ENCODE measurements at regions not wholly inside any gene's neighbourhood (a gene's known extent, or its start where the extent isn't known, plus 50 kb on each side); places are given as distances from the start of the nearest gene placed in this dataset.

DNA sequence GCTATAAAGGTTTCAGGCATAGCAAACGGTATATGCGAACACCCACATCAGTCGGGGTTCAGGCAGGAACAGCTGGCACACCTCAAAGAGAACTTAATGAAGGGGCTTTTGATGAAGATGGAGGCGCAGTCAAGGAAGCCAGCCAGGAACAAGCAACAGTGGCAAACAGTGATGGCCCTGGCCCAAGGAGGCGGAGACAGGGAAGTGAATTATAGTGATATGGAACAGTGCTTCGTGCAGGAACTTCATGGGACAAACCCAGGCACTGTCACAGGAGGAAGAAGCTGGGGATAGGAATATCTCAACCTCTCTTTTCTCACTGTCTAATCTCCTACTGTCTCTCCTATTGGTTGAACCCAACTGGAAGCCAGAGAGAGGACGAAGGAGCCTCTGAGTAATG, 328.3 kb downstream of the AACS start:
- no peak for DNase-seq
- intact Hi-C loops (cut with micrococcal nuclease): no loop called here
- no peak for ATAC-seq

DNA sequence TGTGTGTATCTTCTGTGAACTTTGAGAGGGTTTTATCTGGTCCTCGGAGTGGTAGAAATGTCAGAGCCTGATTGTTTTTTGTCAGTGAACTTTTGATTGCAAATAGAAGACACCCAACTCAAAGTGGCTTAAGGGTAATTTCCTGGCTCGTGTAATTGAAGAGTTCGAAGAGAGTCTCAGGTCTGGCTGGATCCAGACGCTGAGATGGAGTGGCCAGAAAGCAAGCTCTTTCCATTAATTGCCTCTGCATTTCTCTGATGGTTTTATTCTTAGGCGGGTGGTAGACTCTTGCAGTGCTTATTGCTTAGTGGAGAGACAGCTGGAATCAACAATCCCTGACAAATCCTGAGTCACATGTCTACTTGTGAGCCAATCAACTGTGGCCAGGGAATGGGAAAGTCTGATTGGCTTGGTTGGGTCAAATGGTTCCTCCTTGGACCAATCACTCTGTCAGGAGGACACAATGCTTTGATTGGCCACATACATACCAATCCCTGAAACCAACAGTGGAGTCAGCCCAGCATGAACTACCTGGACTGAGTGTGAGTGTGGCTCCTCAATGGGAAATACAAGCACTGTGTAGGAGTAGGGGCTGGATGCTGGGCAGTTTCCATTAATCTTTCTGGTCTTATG, 330.5 kb downstream of the AACS start:
- ATAC-seq: no peak
- DNase-seq: no peak
- intact Hi-C loops (cut with micrococcal nuclease): no loop called here

DNA sequence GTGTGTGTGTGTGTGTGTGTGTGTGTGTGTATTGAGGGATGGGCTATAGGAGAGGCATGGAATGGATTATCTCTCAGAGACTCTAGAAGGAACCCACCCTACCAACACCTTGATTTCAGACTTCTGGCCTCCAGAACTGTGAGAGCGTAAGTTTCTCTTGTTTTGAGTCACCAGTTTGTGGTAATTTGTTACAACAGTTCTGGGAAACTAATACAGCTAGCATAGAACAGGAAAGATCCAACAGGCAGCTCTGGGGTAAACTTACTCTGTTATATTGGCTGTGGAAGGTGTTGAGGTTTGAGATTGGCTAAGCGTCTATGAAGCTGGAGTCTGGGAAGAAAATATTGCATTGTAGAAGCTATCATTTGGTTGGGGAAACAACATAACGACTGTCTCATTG, 334.3 kb downstream of the AACS start:
- intact Hi-C loops (cut with micrococcal nuclease): no loop called here
- DNase-seq (no peak), ATAC-seq (no peak)

DNA sequence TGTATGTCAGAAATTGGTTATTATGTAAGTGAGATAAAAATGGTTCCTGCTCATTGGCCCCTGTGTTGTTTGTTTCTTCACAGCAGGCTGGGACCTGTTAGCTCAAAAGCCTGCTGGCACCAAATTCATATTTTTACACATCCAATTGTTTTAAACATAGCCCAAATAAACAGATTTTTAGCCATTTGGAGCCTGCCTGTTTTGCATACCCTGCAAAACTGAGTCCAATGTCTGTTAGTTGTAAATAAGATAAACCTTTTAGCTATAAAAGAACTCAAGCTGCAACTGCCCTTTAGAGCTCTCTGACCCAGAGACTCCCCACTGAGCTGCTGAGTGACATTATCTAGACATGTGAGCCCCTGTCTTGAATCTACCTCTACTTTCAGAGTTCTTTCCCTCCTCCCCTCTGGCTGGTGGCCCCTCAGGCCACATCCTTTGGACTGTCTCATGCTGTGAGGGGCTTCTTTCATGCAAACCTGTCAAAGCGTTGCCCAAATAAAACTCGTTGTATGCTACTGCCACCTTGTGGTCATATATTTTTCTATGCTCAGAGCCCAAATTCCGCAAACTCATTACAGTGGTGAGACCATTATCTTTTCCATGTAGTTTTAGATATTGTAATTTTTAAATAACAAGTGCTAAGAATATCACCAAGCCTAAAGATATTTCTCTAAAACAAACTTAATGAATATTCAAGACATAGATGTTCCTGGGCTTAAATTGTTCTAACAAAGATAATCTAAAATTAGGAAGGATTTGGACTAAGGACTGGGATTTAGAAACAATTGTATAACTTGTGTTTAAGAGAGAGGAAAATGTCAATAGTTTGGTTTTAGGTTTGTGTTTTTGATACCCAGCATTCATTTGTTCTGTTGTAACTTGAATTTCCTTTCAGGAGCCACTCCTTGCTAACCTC, 337.9 kb downstream of the AACS start:
- ATAC-seq: no peak

DNA sequence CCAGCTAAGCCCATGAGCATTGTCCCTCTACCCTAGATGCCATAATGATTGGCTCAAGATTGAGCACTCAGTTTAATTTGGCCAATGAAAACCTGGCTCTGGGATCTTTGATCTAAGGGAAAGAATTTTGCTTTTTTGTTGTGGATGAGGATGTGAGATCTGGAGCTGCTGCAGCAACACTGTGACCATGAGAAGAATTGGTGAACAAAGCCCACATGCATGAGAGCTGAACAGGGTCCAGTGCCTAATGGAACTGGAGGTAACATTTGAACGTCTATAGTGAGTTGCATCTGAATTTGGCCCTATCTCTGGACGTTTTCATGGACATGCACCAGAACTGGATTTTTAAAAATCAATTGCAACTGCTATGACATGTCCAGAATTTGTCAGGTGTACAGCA, 338.6 kb downstream of the AACS start:
- DNase-seq: no peak
- intact Hi-C loops (cut with micrococcal nuclease): loop anchor here (10.0 kb wide), 1 partner anchor 69 kb away; no protein-coding TSS in a partner anchor
- ATAC-seq: no peak

More for the DNA sequence above, 337.9 kb downstream of the AACS start:
- no peak for DNase-seq
- intact Hi-C loops (cut with micrococcal nuclease): loop anchor here (10.0 kb wide), 1 partner anchor 68 kb away; no protein-coding TSS in a partner anchor

DNA sequence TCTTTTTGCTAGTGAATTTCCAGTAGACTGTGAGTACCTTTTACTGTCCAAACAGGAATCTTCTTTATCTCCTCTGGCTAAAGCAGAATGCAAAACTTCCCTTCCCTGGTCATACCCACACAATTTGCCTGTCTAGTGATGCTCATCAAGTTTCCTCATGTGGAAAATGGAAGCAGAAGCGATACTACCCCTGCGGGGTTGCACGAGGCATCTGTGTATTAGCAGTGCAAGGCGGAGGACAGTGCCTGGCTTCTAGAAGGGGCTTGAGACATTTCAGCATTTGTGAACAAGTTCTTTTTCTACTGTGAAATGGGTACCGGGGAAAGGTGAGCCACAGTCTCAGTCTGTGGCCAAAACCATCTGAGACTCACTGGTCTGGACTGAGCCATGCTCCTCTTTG, 340.9 kb downstream of the AACS start:
- intact Hi-C loops (cut with micrococcal nuclease): loop anchor here (10.0 kb wide), 1 partner anchor 71 kb away; no protein-coding TSS in a partner anchor
- no peak for DNase-seq
- no peak for ATAC-seq

DNA sequence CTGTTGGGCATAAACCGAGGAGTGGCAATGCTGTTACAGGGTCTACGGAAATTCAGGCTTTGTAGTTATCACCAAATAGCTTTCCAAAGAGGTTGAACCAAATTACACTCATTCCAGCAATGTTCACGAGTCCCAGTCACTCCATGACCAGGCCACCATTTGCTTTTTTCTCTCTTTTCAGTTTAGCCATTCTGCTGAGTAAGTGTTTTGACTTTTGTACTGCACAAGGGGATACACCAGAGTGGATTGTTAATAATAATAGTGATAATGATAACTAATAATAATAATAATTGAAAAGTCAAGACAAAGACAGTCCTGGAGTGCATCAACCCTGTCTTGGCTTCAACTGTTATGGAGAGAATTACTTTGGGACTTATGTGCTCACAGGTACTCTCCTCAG, 343.5 kb downstream of the AACS start:
- ATAC-seq (no peak), DNase-seq (no peak)
- intact Hi-C loops (cut with micrococcal nuclease): loop anchor here (10.0 kb wide), 1 partner anchor 74 kb away; no protein-coding TSS in a partner anchor

DNA sequence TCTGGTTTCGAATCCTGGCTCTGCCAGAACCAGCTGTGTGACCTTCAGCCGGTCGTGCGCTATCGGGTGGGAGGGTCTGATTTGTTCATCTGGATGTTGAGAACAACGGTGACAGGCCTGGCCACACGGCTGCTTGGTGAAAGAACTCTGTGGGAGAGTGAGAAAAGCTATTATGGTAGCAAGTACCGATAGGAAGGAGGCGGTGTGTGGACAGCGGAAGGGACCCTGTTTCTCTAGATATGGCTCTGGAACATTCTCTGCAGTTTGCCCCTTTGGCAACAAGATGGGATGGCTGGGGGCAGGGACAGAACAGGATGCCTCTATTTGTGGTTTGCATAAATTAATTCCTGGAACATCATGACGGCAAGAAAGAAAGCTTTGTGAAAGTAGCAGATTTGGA, 347.3 kb downstream of the AACS start:
- intact Hi-C loops (cut with micrococcal nuclease): no loop called here
- ATAC-seq: no peak
- no peak for DNase-seq

DNA sequence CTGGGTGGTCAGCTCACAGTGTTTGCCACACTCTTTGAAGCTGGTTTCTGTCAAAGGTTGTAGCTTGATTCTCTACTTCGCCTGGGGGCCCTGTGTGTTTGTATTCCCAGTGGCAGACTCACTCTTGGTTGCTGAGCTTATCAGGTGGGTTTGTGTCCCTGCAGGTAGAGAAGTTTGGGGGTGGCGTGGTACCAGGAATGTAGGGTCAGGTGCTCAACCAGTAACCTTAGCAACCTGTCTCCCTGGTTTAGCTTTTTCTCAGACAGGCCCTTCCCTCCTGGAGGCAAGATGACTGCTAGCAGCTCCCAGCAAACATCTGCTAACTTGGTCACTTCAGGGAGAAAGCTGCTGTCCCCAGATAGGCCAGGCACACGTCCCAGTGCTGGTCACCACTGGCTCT, 352.2 kb downstream of the AACS start:
- intact Hi-C loops (cut with micrococcal nuclease): no loop called here
- no peak for ATAC-seq
- no peak for DNase-seq

DNA sequence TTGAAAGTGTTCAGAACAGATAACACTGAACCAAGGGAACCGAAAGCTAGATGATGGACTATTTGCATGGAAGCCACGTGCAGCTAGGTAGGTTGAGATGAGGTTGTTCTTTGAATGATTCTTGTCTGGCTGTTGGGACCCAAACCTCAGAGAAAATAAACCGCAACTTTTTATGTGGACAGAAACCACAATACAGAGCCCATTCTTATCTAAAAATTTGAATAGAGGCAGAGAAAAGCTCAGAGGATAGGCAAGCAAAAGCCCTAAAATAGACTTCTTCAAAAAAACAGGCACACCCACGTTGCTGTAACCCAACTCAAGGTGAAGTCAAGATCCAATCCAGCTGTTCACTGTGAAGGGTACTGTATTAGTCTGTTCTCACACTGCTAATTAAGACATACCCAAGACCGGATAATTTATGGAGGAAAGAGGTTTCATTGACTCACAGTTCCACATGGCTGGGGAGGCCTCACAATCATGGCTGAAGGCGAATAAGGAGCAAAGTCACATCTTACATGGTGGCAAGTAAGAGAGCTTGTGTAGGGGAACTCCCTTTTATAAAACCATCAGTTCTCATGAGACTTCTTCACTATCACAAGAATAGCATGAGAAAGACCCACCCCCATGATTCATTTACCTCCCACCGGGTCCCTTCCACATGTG, 353.8 kb downstream of the AACS start:
- intact Hi-C loops (cut with micrococcal nuclease): no loop called here
- no peak for DNase-seq
- ATAC-seq: no peak

DNA sequence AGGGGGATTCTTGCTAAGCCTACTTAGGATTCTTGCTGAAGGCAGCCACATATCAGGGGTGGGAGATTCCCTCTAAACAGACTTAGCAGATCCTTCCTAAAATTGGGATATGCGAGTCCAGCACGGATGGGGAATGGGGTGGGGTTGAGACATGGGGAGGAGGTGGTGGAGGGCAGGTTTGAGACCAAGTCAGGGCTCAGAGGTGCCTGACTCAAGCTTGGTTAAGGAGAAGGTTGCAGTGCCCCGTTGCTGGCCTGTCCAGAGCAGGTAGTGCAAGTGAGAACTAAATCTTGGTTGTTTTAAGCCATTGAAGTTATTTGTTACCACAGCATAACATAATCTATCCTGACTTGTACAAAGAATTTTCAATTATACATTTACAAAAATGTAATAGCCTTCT, 359.7 kb downstream of the AACS start:
- ATAC-seq (no peak), DNase-seq (no peak)
- intact Hi-C loops (cut with micrococcal nuclease): no loop called here

DNA sequence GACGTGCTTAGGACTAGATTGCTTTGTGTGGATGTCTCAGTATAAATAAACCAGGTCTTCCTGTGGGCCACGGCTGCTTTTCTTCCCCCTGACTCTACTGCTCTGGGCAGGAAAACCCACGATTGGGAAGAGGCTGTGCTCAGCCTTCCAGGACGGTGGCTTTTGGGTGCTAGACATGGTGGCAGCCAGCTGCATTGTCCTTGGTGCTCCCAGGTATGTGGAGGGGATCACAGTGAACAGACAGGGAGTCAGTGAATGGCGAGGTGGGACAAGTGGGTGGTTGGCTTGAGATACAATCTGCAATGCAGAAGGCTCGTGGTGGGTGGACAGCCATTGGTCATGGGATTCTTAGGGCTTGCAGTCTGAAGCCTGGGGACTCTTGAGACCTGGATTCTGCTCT, 366.3 kb downstream of the AACS start:
- DNase-seq (no peak), ATAC-seq (no peak)
- intact Hi-C loops (cut with micrococcal nuclease): no loop called here

DNA sequence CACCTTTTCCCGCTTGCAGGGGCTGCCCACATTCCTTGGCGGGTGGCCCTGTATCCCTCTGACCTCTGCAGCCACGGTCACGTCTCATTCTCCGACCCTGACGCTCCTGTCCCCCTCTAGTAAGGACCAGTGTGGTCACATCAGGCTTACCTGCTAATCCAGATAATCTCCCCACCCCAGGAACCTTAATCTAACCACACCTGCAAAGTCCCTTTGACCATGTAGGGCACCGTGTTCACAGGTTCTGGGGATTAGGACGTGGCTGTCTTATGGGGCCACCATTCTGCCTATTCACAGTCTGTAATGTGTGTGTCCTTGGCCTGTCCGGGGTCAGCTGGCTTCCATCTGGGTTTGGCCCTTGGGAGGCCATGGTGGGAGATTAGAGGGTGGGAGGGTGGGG, 368.9 kb downstream of the AACS start:
- intact Hi-C loops (cut with micrococcal nuclease): no loop called here
- ATAC-seq: no peak
- DNase-seq: no peak

DNA sequence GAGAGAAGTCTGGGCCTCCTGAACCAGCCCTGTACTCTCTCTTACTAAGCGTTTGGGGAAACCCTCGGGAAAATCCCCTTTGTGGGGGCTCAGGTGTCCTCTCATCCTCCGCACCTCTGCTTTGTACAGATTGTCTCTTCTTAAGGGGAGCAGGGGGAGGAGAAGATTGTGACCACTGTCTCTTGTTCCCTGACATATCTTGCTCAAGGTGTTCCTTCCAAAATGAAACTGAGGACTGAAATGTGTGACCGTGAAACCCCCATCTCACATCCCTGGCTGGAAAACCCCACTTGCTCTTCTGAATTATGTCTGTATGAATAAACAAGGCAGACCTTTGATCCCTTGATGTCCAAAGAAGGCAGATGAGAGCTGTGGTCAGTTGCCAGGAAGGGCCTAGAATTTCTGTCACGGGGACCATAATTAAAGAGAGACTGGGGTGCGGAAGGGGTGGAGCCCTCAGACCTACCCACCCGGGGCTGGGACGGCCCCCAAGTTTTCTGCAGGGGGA, 369.8 kb downstream of the AACS start:
- DNase-seq: no peak
- intact Hi-C loops (cut with micrococcal nuclease): no loop called here
- ATAC-seq: no peak

DNA sequence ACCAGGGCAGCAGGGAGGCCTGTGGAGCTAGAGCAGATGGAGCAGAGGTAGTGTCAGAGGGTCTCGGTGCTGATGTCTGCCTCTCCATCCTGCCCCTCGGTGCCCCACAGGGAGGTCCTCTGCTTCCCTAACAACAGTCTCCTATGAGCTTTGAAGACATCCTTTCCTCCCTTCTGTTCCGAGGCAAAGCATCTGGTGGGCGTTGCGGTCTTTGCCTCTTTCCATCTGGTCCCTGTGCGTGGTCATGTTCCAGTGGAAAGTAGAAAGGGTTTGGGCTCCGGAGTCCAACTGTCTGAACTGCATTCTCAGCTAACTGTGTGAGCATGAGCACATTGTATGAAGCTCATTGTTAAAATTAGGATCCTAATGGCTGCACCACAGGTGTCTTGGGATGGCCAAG, 370.6 kb downstream of the AACS start:
- no peak for ATAC-seq
- DNase-seq: no peak

DNA sequence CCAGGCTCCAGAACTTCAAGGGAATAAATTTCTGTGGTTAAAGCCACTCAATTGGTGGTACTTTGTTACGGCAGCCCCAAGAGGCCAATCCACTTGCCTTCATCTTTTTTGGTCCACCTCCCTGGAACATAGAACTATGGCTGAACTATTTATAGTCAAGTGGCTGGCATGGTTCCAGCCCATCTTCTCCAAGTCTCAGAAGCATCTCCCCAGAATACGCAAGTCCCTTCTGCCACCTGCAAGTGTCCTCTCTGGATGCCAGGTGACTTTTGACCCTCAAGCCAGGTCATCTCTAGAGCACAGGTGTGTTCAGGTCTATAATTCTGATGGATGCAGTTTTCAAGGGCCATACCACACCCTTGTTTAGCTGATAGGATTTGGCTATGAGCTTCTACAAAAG, 371.5 kb downstream of the AACS start:
- intact Hi-C loops (cut with micrococcal nuclease): no loop called here
- ATAC-seq (no peak), DNase-seq (no peak)

More for the DNA sequence above, 370.6 kb downstream of the AACS start:
- intact Hi-C loops (cut with micrococcal nuclease): no loop called here

DNA sequence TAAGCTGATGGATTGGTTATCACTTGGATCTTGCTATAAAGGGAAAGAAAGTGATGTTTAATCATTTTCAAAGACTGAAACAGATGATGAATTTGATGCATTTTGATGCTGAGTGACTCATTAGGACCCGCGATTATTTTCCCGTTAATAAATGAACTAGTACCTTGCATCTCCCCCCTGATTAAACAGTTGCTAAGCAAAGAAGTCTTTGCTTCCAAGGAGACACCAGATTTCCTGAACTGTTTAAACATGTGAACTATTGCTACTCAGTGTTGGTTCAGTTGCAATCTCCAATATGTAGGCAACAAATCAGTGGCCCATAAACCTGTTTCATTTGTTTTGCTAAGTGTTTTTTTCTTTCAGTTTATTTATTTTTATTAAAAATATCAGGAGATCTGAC, 375.2 kb downstream of the AACS start:
- intact Hi-C loops (cut with micrococcal nuclease): no loop called here
- ATAC-seq: no peak
- DNase-seq: no peak

DNA sequence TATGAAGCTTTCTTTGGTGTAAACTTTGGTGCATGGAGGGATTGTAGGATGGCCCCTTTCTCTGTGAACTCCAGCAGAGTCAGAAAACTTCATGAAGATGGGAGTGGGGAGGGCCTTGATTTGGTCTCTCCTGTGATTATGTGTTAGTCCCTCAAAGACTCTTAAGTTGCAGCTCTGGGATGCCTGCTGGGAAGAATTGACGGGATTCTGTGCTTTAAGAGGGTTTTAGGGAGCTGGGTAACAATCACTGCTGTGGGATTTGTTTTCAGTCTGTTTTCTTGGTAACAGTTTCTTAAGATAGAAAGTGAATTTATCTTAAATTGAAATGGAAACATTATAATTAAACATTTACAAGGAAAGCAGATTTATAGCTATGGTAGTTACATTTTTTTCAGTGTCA, 378.1 kb downstream of the AACS start:
- ATAC-seq (no peak), DNase-seq (no peak)
- intact Hi-C loops (cut with micrococcal nuclease): no loop called here

DNA sequence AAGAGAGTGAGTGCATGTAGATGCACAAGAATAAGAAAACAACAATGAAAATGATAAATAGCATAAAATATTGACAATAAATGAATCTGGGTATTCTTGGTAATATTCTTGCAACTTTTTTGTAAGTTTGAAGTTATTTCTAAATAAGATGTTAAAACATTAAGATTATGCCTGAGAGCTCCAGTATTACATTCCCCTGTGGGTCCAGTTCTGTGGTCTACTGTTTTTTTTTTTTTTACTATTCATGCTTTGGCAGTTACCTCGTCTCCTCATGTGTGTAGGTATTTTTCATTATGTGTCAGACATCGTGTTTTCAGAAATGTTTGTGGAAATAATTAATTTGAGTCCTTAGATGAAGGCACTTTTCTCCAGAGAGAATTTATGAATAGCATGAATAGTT, 386.2 kb downstream of the AACS start:
- no peak for ATAC-seq
- intact Hi-C loops (cut with micrococcal nuclease): no loop called here
- DNase-seq: no peak

DNA sequence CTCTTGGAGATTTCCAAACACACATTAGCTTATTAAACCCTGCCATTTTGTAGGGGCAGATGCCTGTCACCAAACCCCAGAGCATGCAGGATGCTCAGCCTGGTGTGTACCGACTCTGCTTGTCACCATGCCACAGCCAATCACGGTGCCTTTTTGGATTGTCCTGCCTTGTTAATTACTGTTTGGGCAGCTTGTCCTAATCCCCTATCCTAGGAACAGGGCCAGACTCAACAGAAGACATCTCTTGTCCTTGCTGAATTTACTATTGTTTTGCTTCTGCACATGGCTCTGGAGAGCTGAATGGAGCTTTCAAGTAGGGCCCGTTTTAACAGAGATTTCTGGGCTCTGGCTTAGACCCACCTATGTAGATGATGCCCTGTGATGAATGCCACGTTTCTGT, 388.5 kb downstream of the AACS start:
- DNase-seq (no peak), ATAC-seq (no peak)
- intact Hi-C loops (cut with micrococcal nuclease): no loop called here
